Limb (tissue), 2 donors: ENCODE measurements at regions not wholly inside any gene's neighbourhood (a gene's known extent, or its start where the extent isn't known, plus 50 kb on each side); places are given as distances from the start of the nearest gene placed in this dataset.
A peak's percentile ranks its signal among the peaks of the same experiment; 100 is the strongest.

ENCODE experiments used
- DNase-seq, 2 donors: peaks; one replicate each; pipeline ENCODE4 v3.0.0-alpha.2; 2016; ENCODE audit errors: extremely low spot score in 2 of 2

DNA sequence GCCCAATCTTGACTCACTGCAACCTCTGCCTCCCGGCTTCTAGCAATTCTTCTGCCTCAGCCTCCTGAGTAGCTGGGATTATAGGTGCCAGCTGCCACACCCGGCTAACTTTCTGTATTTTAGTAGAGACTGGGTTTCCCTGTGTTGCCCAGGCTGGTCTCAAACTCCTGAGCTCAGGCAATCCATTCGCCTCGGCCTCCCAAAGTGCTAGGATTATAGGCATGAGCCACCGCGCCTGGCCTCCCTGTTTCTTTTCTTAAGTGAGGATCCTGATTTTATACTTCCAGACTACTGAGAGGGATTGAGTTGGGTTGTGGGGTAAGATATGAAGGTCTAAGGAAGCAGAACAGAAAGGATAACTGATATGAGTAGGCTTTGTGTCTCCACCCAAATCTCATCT is 106.8 kb downstream of the CNTN3 start:
- DNase-seq = no peak

DNA sequence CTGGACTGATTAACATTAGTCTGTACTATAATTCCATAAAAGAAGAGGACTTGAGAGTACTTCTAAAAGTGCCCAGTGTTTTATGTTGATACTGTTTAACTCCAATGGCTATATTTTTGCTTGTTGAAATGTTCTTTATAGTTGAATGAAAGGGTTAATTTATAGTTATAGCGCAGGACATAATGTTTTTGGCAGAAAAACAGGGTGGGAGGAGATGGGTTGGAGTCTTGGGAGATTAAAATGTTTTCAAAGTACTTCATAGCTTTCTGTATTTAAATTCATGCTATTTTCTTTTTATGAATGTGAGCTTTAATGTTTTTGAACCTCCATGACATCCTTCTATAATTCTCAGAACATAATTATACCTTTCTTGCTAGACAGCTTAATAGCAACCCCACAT is 108.2 kb downstream of the CNTN3 start:
- DNase-seq = no peak

DNA sequence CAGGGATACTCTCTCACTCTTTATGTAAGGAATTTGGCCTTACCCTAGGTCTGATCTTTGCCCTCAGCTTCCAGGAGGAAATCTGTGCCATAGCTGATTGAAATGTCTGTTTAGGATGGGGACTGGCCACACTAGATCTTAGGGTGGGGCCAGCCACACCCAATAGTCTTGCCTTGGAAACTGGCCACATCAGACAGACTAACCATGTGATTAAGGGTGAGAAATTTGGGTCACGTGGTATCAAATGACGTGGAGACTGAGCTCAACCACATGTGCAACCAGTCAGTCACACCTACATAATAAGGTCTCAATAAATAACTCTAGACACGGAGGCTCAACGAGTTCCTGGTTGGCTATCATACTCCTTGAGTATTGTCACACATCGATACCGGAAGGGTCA is 113.5 kb downstream of the CNTN3 start:
- DNase-seq = no peak

DNA sequence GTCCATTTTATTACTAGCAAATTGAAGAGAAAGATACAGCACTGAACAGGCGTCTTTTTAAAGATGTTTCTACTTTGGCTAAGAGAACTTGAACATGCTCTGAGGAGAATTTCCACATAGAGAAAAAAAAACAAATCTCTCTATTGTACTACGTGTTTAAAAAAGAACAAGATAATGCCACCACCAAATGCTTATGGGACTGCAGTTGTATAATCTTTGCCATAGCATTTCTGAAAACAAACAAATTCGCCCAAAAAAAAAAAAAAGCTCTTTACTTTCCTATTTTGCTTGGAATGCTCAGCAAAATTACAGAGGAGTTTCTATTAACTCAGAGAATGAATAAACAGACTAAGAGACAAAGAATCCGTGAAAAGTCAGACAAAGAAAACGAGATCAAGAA is 114.2 kb downstream of the CNTN3 start:
- DNase-seq = no peak

DNA sequence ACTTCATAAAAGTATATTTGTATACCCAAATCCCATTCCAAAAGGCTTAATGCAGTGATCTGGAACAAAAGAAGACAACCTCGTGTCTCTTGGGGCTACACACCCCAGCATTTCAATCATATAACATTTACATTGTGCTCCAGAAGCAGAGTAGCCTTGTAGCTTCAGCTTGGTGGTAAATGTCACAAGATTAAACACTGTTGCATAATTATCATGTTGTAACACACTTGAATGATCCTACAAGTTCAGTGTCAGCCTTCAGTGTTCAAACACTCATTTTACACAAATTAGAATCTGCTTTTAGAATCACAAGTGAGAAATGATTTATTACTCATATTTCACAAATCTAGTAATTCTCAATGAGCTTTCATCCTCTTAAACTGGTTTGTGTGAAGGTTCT is 122.6 kb downstream of the CNTN3 start:
- DNase-seq = no peak

DNA sequence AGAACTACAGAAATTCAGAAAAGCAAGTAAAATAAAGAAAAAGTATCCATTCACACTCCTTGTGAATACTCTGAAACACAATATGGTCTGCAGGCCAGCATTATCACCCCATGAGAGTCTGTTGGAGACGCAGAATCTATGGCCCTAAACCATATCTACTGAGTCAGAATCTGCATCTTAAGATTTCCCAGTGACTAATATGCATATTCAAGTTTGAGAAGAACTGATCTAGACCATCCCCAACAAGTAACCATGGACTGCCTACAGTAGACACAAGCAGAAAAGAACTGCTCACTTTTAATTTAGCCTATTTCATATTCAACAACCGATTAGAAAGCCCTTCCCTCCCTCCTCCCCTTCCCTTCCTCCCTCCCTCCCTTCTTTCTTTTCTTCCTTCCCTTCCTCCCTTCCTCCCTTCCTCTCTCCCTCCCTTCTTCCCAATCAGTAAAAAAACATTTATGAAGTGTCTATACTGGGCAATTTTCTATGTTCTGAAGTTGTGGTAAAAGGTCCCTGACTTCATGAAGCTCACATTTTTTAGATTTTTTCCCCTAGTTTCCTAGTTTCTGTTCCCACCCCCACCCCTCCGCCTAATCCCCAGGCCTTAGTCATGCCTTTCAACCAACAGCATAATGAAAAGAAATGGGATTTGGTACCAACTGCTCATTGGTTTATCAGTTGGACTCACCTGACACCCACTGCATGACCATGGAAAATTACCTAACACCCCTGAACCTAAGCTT is 125.2 kb downstream of the CNTN3 start:
- DNase-seq = no peak

DNA sequence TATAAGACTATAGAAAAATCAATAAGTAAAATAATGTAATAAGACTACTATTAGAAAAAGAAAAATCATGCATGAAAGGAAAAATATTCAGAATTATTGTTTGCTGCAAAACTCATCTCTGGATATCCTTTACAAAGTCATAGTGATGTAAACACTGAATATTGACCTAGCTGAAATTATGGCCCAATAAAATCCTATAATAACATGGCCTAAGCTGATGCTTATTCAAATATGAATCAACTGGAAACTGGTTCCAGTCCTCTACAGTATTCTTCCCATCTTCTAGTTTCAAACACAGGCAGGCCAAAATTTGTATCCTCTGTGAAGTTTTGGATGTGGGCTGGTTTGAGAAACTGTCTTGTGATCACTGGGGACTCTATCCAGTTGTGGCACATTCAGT is 134.5 kb downstream of the CNTN3 start:
- no peak for DNase-seq

- no peak for DNase-seq
These were observed 144.1 kb downstream of the CNTN3 start for GRCh38 chr3:74470313-74470712.

- DNase-seq = no peak
These were observed 144.7 kb downstream of the CNTN3 start for GRCh38 chr3:74469713-74470112.

DNA sequence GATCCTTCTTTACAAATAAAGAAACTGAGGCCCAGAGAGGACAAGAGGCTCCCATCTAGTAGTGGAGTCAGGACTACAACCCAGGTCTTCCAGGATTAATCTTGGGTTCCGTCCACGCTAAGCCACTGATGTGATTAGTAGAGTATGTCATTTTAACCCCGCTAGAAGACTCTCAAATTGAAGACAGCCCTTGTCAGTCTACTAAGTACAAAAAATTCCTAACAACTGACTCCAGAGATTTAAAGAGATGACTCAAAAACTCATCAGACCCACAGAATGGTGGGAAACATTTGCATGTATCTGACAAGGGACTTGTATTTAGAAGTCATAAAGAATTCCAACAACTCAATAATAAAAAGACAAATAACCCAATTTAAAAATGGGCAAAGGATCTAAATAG is 145.3 kb downstream of the CNTN3 start:
- no peak for DNase-seq

- peak in 1 of 2 donors; percentile 32 for DNase-seq
These were observed 148.6 kb downstream of the CNTN3 start for GRCh38 chr3:74465715-74466410.

GRCh38 chr3:74463515-74463914 is 150.9 kb downstream of the CNTN3 start:
- DNase-seq = no peak

DNA sequence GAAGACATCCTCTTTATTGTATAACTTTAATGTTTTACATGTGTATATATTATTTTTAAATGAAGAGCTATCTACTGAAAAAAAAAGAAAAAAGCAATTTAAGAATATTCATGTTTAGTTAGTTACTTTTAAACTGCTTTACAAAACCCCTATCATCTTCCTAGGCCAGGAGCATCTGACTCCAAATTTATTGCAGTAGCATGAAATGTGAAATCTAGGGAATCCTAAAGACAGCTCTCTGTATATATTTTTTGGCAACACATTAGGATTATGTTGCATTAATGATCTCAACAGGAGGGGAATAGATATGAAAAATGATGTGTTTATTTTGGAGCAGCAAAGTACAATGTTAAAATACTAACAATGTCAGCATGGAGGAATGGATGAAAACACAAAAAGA is 158.3 kb downstream of the CNTN3 start:
- no peak for DNase-seq

- no peak for DNase-seq
These were observed 167.2 kb downstream of the CNTN3 start for GRCh38 chr3:74447221-74447620.

DNA sequence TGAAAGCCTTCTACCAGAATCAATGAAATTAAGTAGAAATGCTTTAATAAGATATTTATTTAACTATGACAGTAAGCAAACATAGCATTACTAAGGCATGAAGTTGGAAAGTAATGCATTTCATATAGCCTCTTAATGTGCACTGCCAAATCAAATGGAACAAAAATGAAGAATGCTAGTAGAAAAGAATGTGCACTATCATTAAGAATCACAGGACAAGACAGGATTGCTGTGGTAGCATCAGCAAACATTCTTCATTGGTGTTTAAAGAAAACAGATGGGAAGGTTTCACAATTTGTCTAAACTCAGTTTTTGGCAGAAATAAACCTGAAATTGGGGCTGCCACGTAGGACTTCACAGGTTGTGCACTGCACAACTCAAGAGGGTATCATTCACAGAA is 168.9 kb downstream of the CNTN3 start:
- DNase-seq = no peak

DNA sequence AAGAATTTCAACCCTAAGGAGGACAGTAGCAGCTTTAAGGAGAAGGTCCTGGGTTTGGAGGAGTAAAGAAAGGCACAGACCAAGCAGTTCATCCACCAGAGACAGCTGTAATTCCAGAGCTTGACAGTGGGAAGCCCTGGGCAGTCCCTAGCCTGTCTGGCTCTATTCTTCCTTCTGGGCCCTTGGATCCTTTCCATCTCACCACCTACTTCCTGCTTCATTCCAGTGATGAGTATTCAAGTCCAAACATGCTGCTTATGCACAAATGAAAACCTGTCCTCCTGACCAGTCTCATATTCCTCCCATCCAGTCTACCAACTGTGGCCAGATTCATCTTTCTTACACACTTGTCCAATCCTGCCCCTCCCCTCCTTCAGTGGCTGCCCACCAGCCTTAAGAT is 171.4 kb downstream of the CNTN3 start:
- no peak for DNase-seq

DNA sequence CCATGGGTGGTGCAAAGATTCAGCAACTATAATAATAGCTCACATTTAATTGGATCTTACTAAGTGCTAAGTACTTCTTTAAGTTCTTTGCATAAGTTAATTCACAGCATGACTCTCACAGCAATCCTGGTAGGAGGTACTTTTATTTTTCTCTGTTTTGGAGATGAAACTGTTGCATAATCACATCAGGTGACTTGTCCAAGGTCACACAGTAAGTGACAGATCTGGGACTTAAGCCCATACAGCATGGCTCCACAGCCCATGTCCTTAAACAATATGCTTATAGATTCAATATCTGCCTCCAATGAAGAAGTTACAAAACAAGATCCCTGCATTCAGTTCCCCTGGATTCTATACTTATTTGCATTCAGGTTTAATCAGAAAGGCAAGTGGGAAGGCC is 171.8 kb downstream of the CNTN3 start:
- no peak for DNase-seq

DNA sequence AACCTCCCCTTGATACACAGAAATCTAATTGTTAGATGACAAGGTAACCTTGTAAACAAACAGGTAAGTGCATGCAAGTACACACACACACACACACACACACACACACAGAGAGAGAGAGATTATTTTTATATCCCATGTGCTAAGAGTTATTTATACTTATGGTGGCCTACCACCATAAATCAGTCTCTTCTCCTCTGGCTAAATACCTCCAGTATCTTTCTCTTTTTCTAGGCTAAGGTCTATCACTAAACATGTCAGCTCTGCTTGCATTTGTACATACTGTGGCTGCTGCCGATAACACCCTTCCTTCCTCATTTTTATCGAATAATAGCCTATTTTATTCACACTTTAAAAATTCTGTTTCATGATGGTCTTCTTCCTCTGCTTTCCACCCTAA is 172.4 kb downstream of the CNTN3 start:
- no peak for DNase-seq

- no peak for DNase-seq
These were observed 178.3 kb downstream of the CNTN3 start for GRCh38 chr3:74436184-74436583.

GRCh38 chr3:74435631-74436030 is 178.8 kb downstream of the CNTN3 start:
- DNase-seq = no peak

- DNase-seq = no peak
These were observed 180.1 kb downstream of the CNTN3 start for GRCh38 chr3:74434406-74434805.

DNA sequence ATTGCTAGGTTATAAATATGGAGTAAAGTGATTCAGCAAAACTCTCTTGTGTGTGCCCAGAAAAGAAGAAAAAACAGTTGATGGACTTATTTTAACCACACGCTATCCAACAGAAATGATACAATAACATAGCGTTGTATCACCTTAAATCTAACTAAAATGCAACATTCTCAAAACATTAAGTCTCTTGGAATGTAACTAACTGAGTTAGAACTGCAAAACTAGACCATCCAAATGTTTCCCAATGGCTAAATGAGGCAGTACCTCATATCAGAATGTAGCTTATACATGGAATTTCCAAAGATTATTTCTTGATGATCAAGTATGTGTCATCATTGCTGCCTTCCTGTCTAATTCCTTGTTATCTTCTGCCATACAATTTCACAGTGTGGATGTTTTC is 187.9 kb downstream of the CNTN3 start:
- DNase-seq = no peak

GRCh38 chr3:74423867-74424266 is 190.6 kb downstream of the CNTN3 start:
- no peak for DNase-seq
